Left lung (tissue), 4 donors: ENCODE measurements at regions not wholly inside any gene's neighbourhood (a gene's known extent, or its start where the extent isn't known, plus 50 kb on each side); places are given as distances from the start of the nearest gene placed in this dataset.

Experiments
- ATAC-seq: fragments of 200-7000 bp; cut with Tn5 transposase; one replicate; pipeline ENCODE4 v1.9.1; 2020; ENCODE audit warnings: moderate library complexity
- DNase-seq, 4 donors: peaks; one replicate each; pipeline ENCODE4 v3.0.0-alpha.2; 2013 to 2020
- H3K27ac ChIP-seq, 2 donors: fragments of 200-600 bp; sonication (generic) in 1 of 2; one replicate each; pipeline versions ENCODE4 v1.5.0 to v1.8.0; 2020 to 2021
- H3K27me3 ChIP-seq, 2 donors: fragments of 200-600 bp; sonication (generic) in 1 of 2; one replicate each; pipeline versions ENCODE4 v1.5.0 to v1.8.0; 2020 to 2021
- H3K36me3 ChIP-seq, 2 donors: fragments of 200-600 bp; sonication (generic) in 1 of 2; one replicate each; pipeline versions ENCODE4 v1.5.0 to v1.8.0; 2020 to 2021
- H3K4me1 ChIP-seq, 2 donors: fragments of 200-600 bp; one replicate each; pipeline ENCODE4 v1.8.0; 2021
- H3K4me3 ChIP-seq, 2 donors: fragments of 200-600 bp; sonication (generic) in 1 of 2; one replicate each; pipeline versions ENCODE4 v1.5.0 to v1.8.0; 2020 to 2021; ENCODE audit warnings: mild to moderate bottlenecking in 1 of 2
- H3K9me3 ChIP-seq, 2 donors: fragments of 200-600 bp; sonication (generic) in 1 of 2; one replicate each; pipeline versions ENCODE4 v1.5.0 to v1.8.0; 2020 to 2021
- CTCF ChIP-seq, 2 donors: fragments of 200-600 bp; sonication (generic) in 1 of 2; IDR thresholded peaks; one replicate each; pipeline versions ENCODE4 v1.5.0 to v1.8.0; 2021; ENCODE audit warnings: antibody characterized with exemption in 2 of 2
- intact Hi-C, 2 donors: fragments of 100-400 bp; cut with DNase I; formaldehyde crosslinking; loops; one replicate each; pipeline versions ENCODE4 v1.11.2 to v1.14.2; 2022
- donor health status: DM: no; HTN: yes; CAD: no.
- donor health status: DM: no; HTN: no; CAD: no.

- intact Hi-C loops: no loop called here
These were observed 125.8 kb upstream of the SGCD start for GRCh38 chr5:156200938-156201787.

DNA sequence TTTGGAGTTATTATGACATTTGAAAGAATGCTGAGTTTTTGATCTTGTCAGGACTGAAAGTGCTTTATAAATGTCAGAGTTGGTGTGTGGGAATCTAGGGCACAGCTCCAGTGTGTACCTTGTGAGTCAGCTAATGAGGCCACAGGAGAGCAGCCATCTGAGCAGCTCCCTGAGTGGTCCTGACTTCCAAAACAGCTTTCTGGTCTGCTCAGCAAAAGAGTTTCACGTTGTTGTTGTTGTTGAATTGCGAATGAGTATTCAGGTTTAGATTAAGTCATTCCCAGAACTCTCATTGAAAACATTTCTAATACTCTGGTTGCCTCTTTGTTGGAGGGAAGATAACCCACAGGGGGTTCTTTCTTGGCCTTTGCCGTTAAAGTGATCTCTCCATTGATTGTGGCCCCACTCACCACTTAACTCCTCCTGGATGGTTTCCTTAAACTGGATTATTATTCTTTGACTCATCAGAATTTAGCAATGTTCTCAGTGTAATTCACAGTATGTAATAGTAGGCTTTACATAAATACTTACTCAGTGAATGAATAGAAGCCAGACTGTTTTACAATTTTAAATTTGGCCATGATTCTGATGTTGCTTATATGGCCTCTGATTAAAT is 125.1 kb upstream of the SGCD start:
- Histone ChIP-seq H3K27ac (no peak overlapping the region), H3K27me3 (no peaks in the 10 kb centered on the region), H3K36me3 (no peaks in the 10 kb centered on the region), H3K9me3 (no peaks in the 10 kb centered on the region), H3K4me3 (no peak overlapping the region), H3K4me1 (no peaks in the 10 kb centered on the region)
- intact Hi-C loops: no loop called here
- TF ChIP-seq CTCF (IDR thresholded peaks at IDR 0.05): no peak
- peak; percentile 44 for ATAC-seq
- no peak for DNase-seq

More at GRCh38 chr5:156200938-156201787, 125.8 kb upstream of the SGCD start:
- TF ChIP-seq CTCF (IDR thresholded peaks at IDR 0.05): no peak
- no peaks in the 10 kb centered on the region for H3K27me3 ChIP-seq
- H3K4me1 ChIP-seq: no peaks in the 10 kb centered on the region
- H3K4me3 ChIP-seq: no peak overlapping the region
- no peaks in the 10 kb centered on the region for H3K36me3 ChIP-seq
- DNase-seq: no peak
- H3K9me3 ChIP-seq: no peaks in the 10 kb centered on the region
- H3K27ac ChIP-seq: no peak overlapping the region
- ATAC-seq: no peak

DNA sequence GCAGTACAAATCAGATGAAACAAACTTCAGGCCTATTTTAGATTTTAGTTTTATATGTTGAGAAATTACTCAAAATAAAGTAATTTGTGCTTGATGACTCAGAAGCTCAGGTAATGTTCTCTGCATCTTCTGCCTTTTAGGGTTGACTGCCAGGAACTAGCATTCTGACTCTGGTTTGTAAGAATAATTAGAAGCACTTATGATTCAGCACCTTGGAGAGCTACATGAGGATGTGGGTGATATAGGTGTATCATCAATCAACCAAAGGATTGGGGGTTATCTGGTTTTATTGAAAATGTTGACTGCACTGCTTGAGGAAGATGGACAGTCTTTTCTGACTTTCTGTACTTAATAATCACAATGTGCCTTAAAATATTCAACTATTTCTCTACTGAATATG is 118.7 kb upstream of the SGCD start:
- no peak for ATAC-seq
- intact Hi-C loops: no loop called here
- no peak overlapping the region for H3K27ac ChIP-seq
- H3K27me3 ChIP-seq: no peaks in the 10 kb centered on the region
- no peaks in the 10 kb centered on the region for H3K4me1 ChIP-seq
- peaks cover 0 to 16% of the 10 kb centered on the region in 2 donors for H3K9me3 ChIP-seq
- no peak for TF ChIP-seq CTCF (IDR thresholded peaks at IDR 0.05)
- H3K36me3 ChIP-seq: no peaks in the 10 kb centered on the region
- H3K4me3 ChIP-seq: no peak overlapping the region
- no peak for DNase-seq

DNA sequence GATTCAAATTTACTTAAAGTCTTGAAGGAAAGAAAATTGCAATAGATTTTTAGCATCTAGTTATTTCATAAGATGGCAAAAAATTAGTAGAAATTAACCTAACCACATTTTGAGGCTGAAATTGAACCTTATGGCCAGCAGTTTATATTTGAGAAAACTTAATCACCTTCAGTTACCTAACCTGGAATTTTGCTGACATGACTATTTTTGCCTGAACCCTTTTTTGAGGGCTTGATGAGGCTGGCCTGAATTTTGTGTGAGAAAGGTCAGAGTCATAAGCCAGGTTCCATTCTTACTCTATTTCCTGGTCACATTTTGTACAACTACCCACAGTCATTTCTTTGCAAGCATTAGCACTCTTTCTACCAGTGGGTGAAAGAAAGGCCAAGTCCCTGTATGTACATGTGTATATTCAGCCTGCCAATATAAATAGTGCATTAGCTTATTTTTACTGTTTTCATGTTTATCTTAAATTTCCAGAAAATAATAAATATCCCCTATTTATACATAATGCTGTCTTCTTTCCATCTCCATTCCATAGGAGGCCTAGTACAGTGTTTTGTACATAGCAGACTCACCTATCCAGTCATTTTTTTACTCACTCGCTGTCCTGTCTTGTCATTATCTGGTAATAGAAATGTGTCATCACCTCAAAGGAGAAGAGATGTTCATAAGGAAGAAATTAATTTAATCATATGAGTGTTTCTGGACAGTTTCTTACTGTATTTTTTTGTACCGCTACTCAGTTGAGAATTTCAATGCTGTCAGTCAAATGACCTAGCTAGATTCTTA is 108.4 kb upstream of the SGCD start:
- Histone ChIP-seq H3K36me3 (no peaks in the 10 kb centered on the region), H3K27me3 (no peaks in the 10 kb centered on the region), H3K27ac (no peak overlapping the region), H3K9me3 (peaks cover 0 to 12% of the 10 kb centered on the region in 2 donors), H3K4me1 (no peaks in the 10 kb centered on the region), H3K4me3 (no peak overlapping the region)
- no peak for TF ChIP-seq CTCF (IDR thresholded peaks at IDR 0.05)
- no peak for ATAC-seq
- intact Hi-C loops: no loop called here
- no peak for DNase-seq
